ENCODE measurements at regions not wholly inside any gene's neighbourhood (a gene's known extent, or its start where the extent isn't known, plus 50 kb on each side); places are given as distances from the start of the nearest gene placed in this dataset.

- Histone ChIP-seq H3K27ac (no peak overlapping the region), H3K27me3 (peaks cover 48% of the 10 kb centered on the region), H3K4me1 (no peaks in the 10 kb centered on the region), H3K9me3 (peaks cover 0 to 13% (median 0%) of the 10 kb centered on the region in 3 donors), H3K4me3 (no peak overlapping the region), H3K36me3 (no peaks in the 10 kb centered on the region)
- TF ChIP-seq POLR2A (IDR thresholded peaks at IDR 0.05) (no peak), EP300 (IDR thresholded peaks at IDR 0.05) (no peak), CTCF (IDR thresholded peaks at IDR 0.05) (no peak), POLR2AphosphoS5 (IDR thresholded peaks at IDR 0.05) (no peak)
- WGBS, 2 donors (ENCODE audit: low coverage in 1 of 2): 80 to 94% methylated on average over 1 to 4 of the region's 4 CpGs
- no peak for ATAC-seq
Measured at GRCh38 chr11:45458269-45458668, 172.1 kb upstream of the SYT13 start.

- H3K9me3 ChIP-seq: peaks cover 0 to 13% (median 0%) of the 10 kb centered on the region in 3 donors
- H3K4me3 ChIP-seq: no peak overlapping the region
- no peaks in the 10 kb centered on the region for H3K4me1 ChIP-seq
- ATAC-seq: no peak
- TF ChIP-seq EP300 (IDR thresholded peaks at IDR 0.05) (no peak), POLR2AphosphoS5 (IDR thresholded peaks at IDR 0.05) (no peak), POLR2A (IDR thresholded peaks at IDR 0.05) (no peak), CTCF (IDR thresholded peaks at IDR 0.05) (no peak)
- peaks cover 42% of the 10 kb centered on the region for H3K27me3 ChIP-seq
- 76 to 100% methylated on average over 1 to 6 of the region's 6 CpGs for WGBS, 2 donors (ENCODE audit: low coverage in 1 of 2)
- no peaks in the 10 kb centered on the region for H3K36me3 ChIP-seq
- no peak overlapping the region for H3K27ac ChIP-seq
Measured at GRCh38 chr11:45457649-45458048, 171.5 kb upstream of the SYT13 start.

- Histone ChIP-seq H3K36me3 (no peaks in the 10 kb centered on the region), H3K4me1 (no peaks in the 10 kb centered on the region), H3K27me3 (peaks cover 38% of the 10 kb centered on the region), H3K27ac (no peak overlapping the region), H3K9me3 (peaks cover 0 to 13% (median 0%) of the 10 kb centered on the region in 3 donors), H3K4me3 (no peak overlapping the region)
- ATAC-seq: no peak
- 74 to 91% methylated on average over 5 to 6 of the region's 6 CpGs for WGBS, 2 donors (ENCODE audit: low coverage in 1 of 2)
- TF ChIP-seq EP300 (IDR thresholded peaks at IDR 0.05) (no peak), CTCF (IDR thresholded peaks at IDR 0.05) (no peak), POLR2AphosphoS5 (IDR thresholded peaks at IDR 0.05) (no peak), POLR2A (IDR thresholded peaks at IDR 0.05) (no peak)
Measured at GRCh38 chr11:45456686-45457085, 170.5 kb upstream of the SYT13 start.

GRCh38 chr11:45455536-45455935 lies 169.4 kb upstream of the SYT13 start:
- H3K27me3 ChIP-seq: peaks cover 29% of the 10 kb centered on the region
- no peak overlapping the region for H3K27ac ChIP-seq
- H3K4me1 ChIP-seq: no peaks in the 10 kb centered on the region
- TF ChIP-seq EP300 (IDR thresholded peaks at IDR 0.05): no peak
- TF ChIP-seq POLR2A (IDR thresholded peaks at IDR 0.05): no peak
- TF ChIP-seq POLR2AphosphoS5 (IDR thresholded peaks at IDR 0.05): no peak
- TF ChIP-seq CTCF (IDR thresholded peaks at IDR 0.05): no peak
- no peaks in the 10 kb centered on the region for H3K36me3 ChIP-seq
- H3K9me3 ChIP-seq: peaks cover 0 to 13% (median 0%) of the 10 kb centered on the region in 3 donors
- ATAC-seq: no peak
- WGBS, 2 donors (ENCODE audit: low coverage in 1 of 2): 25 to 44% methylated on average over 6 of the region's 6 CpGs
- H3K4me3 ChIP-seq: no peak overlapping the region

GRCh38 chr11:45454917-45455401 lies 168.8 kb upstream of the SYT13 start:
- Histone ChIP-seq H3K27me3 (peaks cover 25% of the 10 kb centered on the region), H3K36me3 (no peaks in the 10 kb centered on the region), H3K4me1 (no peaks in the 10 kb centered on the region), H3K27ac (no peak overlapping the region), H3K9me3 (peaks cover 0 to 13% (median 0%) of the 10 kb centered on the region in 3 donors), H3K4me3 (no peak overlapping the region)
- WGBS, 2 donors (ENCODE audit: low coverage in 1 of 2): 60 to 86% methylated on average over 1 of the region's 1 CpG
- ATAC-seq: no peak
- no peak for TF ChIP-seq CTCF (IDR thresholded peaks at IDR 0.05)
- no peak for TF ChIP-seq POLR2A (IDR thresholded peaks at IDR 0.05)
- TF ChIP-seq EP300 (IDR thresholded peaks at IDR 0.05): no peak
- TF ChIP-seq POLR2AphosphoS5 (IDR thresholded peaks at IDR 0.05): no peak

All from gastroesophageal sphincter (tissue), 4 donors.